Uterus (tissue), 3 donors: ENCODE measurements at regions not wholly inside any gene's neighbourhood (a gene's known extent, or its start where the extent isn't known, plus 50 kb on each side); places are given as distances from the start of the nearest gene placed in this dataset.

Experiments used
- DNase-seq, 2 donors: peaks; one replicate each; pipeline ENCODE4 v3.0.0-alpha.2; 2019 to 2020
- H3K27ac ChIP-seq, 2 donors: fragments of 200-600 bp; sonication (generic); 1 replicate in 1 of 2; 2 replicates in 1 of 2; pipeline ENCODE4 v1.5.1; 2016 to 2018
- H3K27me3 ChIP-seq, 2 donors: fragments of 200-600 bp; sonication (generic); one replicate each; pipeline ENCODE4 v1.5.1; 2018 to 2019; ENCODE audit warnings: control low read depth in 1 of 2
- H3K36me3 ChIP-seq, 2 donors: fragments of 200-600 bp; sonication (generic); one replicate each; pipeline ENCODE4 v1.5.1; 2019; ENCODE audit warnings: control low read depth in 1 of 2
- H3K4me1 ChIP-seq, 2 donors: fragments of 200-600 bp; sonication (generic); one replicate each; pipeline ENCODE4 v1.5.1; 2018 to 2019; ENCODE audit warnings: control low read depth in 1 of 2
- H3K4me3 ChIP-seq, 2 donors: fragments of 200-600 bp; sonication (generic); 1 replicate in 1 of 2; 2 replicates in 1 of 2; pipeline ENCODE4 v1.5.1; 2018 to 2019; ENCODE audit warnings: mild to moderate bottlenecking in 1 of 2
- H3K9me3 ChIP-seq, 2 donors: fragments of 200-600 bp; sonication (generic); one replicate each; pipeline ENCODE4 v1.5.1; 2019; ENCODE audit warnings: control low read depth in 1 of 2
- POLR2A ChIP-seq, 2 donors: fragments of 450-650 bp; IDR thresholded peaks; one replicate each; pipeline ENCODE4 v1.6.1; 2016; ENCODE audit warnings: antibody characterized with exemption in 2 of 2, mild to moderate bottlenecking in 1 of 2, moderate library complexity in 1 of 2
- intact Hi-C: fragments of 100-400 bp; cut with DNase I; formaldehyde crosslinking; loops from one replicate; pipeline ENCODE4 v1.15.1; 2023; ENCODE audit warnings: low total_unique reads
- TF ChIP-seq, protein P1 (sequence below), 4 experiments: fragments of 200-600 bp in 2 of 4; fragments of 450-650 bp in 2 of 4; sonication (generic) in 2 of 4; IDR thresholded peaks; one replicate each; pipeline ENCODE4 v1.5.1; 2016 to 2019; ENCODE audit warnings: antibody characterized with exemption in 4 of 4, mild to moderate bottlenecking in 2 of 4, moderate library complexity in 1 of 4
- donor health status: DM: yes; HTN: yes; CAD: no.

DNA sequence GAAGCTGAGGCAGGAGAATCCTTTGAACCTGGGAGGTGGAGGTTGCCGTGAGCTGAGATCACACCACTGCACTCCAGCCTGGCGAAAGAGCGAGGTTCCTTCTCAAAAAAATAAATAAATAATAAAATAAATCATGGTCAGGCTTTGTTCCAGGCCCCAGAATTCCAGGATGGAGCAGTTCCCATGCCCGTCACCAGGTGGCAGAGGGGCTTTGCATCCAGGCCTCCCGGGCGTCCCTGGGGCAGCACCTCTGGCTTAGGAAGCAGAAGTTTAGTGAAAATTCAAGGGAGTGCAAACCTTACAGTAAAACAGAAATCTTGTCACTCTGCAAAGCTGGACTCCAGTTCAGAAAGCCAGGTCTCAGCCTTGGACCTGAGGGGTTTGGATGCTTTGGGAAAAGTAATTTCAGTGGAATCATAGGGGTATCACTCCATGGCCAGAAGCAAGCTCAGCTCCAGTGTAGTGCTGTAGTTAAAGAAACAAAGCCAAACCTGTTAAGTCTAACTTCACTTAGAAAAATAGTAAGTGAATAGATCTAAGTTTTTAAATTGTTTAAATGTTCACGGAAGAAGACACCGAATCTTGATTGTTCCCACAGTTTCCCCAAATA, 512.7 kb downstream of the CMPK2 start:
- Histone ChIP-seq H3K4me3 (no peak overlapping the region), H3K4me1 (no peaks in the 10 kb centered on the region), H3K27me3 (no peaks in the 10 kb centered on the region), H3K36me3 (no peaks in the 10 kb centered on the region), H3K9me3 (no peaks in the 10 kb centered on the region), H3K27ac (no peak overlapping the region)
- no peak for DNase-seq
- intact Hi-C loops: no loop called here
- TF ChIP-seq, protein P1, sequence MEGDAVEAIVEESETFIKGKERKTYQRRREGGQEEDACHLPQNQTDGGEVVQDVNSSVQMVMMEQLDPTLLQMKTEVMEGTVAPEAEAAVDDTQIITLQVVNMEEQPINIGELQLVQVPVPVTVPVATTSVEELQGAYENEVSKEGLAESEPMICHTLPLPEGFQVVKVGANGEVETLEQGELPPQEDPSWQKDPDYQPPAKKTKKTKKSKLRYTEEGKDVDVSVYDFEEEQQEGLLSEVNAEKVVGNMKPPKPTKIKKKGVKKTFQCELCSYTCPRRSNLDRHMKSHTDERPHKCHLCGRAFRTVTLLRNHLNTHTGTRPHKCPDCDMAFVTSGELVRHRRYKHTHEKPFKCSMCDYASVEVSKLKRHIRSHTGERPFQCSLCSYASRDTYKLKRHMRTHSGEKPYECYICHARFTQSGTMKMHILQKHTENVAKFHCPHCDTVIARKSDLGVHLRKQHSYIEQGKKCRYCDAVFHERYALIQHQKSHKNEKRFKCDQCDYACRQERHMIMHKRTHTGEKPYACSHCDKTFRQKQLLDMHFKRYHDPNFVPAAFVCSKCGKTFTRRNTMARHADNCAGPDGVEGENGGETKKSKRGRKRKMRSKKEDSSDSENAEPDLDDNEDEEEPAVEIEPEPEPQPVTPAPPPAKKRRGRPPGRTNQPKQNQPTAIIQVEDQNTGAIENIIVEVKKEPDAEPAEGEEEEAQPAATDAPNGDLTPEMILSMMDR (IDR thresholded peaks at IDR 0.05): peak in 1 of 4 experiments; percentile 33
- no peak for TF ChIP-seq POLR2A (IDR thresholded peaks at IDR 0.05)

DNA sequence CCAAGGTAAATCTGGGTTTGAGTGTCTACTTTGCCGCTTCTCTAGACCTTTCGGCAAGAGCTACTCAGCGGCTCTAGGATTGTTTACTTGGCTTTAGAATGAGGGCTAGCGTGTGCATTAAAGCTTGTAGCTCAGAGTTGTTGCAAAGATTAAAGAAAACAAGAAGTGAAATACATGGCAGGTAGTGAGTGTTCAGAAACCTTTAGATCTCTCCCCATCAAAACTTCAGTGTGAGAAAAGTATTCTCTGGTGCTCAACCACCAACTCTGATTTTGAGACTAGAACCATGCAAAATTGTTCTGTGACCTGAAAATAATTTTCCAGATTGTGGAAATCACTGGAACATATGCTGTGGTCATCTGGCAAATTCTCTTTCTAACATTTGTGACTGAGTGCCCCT, 512.0 kb downstream of the CMPK2 start:
- no peaks in the 10 kb centered on the region for H3K9me3 ChIP-seq
- H3K4me1 ChIP-seq: no peaks in the 10 kb centered on the region
- no peaks in the 10 kb centered on the region for H3K27me3 ChIP-seq
- intact Hi-C loops: no loop called here
- no peak for TF ChIP-seq POLR2A (IDR thresholded peaks at IDR 0.05)
- no peaks in the 10 kb centered on the region for H3K36me3 ChIP-seq
- H3K27ac ChIP-seq: no peak overlapping the region
- no peak overlapping the region for H3K4me3 ChIP-seq
- DNase-seq: no peak

DNA sequence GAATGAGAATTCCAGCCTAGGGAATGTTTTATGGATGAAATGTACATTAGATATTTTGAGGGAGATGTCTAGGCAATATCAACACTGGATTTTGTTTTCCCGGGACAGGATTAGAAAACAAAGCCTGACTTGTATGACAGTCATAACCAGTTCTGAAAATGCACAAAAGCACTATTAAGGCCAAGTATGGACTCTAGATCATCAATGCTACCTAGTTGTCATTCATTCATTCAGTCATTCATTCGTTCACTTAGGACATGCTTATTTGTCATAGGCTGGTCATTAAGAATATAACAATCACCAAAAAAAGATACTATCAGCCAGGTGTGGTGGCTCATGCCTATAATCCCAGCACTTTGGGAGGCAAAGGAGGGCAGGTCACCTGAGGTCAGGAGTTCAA, 511.2 kb downstream of the CMPK2 start:
- no peak for DNase-seq
- Histone ChIP-seq H3K4me3 (no peak overlapping the region), H3K4me1 (no peaks in the 10 kb centered on the region), H3K27ac (no peak overlapping the region), H3K9me3 (no peaks in the 10 kb centered on the region), H3K36me3 (no peaks in the 10 kb centered on the region), H3K27me3 (no peaks in the 10 kb centered on the region)
- TF ChIP-seq POLR2A (IDR thresholded peaks at IDR 0.05): no peak
- TF ChIP-seq, protein P1 (IDR thresholded peaks at IDR 0.05): no peak
- intact Hi-C loops: no loop called here

DNA sequence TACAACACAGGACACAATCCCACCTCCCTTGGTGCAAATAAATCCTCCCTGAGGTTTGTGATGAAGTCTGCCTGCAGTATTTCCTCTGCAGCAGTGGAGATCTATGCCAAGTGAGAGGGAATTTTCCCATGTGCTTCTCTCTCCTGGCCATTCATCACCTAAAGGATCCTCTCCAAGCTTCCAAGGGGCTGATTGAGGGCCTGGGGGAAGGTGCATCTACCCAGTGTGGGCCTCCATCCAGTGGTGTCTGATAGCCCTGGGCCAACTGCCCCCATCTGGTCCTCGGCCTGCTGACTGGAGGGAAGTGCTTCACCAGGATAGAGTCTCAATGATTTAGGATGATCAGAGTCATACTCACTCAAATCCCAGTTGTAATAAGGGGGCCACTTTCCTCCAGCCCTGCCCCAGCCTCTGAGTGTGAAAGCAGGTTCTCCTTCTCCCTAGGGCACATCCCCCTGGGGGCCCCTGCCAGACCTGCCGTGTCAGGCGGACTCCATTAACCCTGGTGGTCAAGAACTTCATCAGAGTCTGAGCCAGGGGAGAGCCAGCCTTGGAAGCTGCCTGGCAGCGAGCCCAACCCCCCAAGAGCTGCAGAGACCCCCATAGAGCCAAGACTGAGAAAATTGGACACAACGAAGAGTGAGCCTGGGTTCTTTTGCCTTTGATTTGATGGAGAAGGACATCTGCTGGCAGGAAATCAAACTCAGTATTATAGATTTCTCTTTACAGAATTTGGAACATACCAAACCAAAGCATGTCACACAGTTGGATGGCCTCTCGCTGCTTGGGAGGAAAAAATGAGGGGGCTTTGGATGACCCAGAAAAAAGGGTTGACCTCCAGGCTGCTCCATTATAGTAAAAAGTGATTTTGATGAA, 509.6 kb downstream of the CMPK2 start:
- no peak overlapping the region for H3K27ac ChIP-seq
- no peak for DNase-seq
- no peak overlapping the region for H3K4me3 ChIP-seq
- intact Hi-C loops: no loop called here
- no peaks in the 10 kb centered on the region for H3K27me3 ChIP-seq
- TF ChIP-seq, protein P1 (IDR thresholded peaks at IDR 0.05): no peak
- TF ChIP-seq POLR2A (IDR thresholded peaks at IDR 0.05): no peak
- H3K9me3 ChIP-seq: no peaks in the 10 kb centered on the region
- no peaks in the 10 kb centered on the region for H3K4me1 ChIP-seq
- H3K36me3 ChIP-seq: no peaks in the 10 kb centered on the region

DNA sequence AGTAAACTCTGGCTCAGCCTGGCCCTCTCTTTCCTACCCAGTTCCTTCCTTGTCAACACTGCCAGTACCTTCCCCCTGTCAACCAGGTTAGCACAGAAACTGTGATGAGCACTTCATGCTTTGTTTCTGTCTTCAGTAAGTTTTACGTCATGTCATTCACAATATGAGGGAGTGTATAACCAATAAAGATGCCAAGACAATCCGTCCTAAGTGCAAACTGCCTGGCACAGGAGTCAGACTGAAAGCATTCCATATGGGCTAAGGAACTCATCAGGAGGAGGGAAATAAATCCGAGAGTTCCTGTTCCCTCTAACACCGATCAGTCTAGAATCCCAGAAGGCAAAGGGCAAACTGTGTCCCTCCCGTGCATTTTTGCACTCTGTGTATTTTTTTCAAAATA, 507.2 kb downstream of the CMPK2 start:
- Histone ChIP-seq H3K9me3 (no peaks in the 10 kb centered on the region), H3K4me3 (no peak overlapping the region), H3K36me3 (no peaks in the 10 kb centered on the region), H3K27me3 (no peaks in the 10 kb centered on the region), H3K4me1 (no peaks in the 10 kb centered on the region), H3K27ac (no peak overlapping the region)
- no peak for TF ChIP-seq POLR2A (IDR thresholded peaks at IDR 0.05)
- DNase-seq: no peak
- intact Hi-C loops: no loop called here

DNA sequence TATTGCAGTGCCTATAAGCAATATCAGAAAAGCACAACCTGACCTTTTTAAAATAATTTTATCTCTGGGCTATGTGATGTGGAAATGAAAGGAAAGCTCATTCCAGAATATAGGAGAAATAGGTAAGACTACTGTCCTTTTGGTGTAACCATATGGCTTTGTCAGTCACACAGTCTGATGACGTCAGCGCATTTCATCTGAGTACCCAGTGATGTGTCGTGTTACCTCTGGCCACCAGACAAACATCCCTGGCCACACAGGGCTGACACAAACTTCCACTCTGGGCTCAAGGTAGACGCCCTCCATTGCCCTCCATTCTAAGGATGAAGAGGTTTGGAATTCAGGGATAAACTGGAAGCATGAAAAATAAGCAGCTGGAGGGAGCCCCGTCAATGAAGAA, 506.7 kb downstream of the CMPK2 start:
- no peak for DNase-seq

More for the DNA sequence above, 506.7 kb downstream of the CMPK2 start:
- no peaks in the 10 kb centered on the region for H3K27me3 ChIP-seq
- H3K36me3 ChIP-seq: no peaks in the 10 kb centered on the region
- intact Hi-C loops: no loop called here
- H3K4me1 ChIP-seq: no peaks in the 10 kb centered on the region
- no peaks in the 10 kb centered on the region for H3K9me3 ChIP-seq
- no peak overlapping the region for H3K4me3 ChIP-seq
- no peak overlapping the region for H3K27ac ChIP-seq
- TF ChIP-seq, protein P1 (IDR thresholded peaks at IDR 0.05): no peak
- TF ChIP-seq POLR2A (IDR thresholded peaks at IDR 0.05): no peak
